T-cell (primary cell): ENCODE measurements at regions not wholly inside any gene's neighbourhood (a gene's known extent, or its start where the extent isn't known, plus 50 kb on each side); places are given as distances from the start of the nearest gene placed in this dataset.

Source experiments
- ATAC-seq, 4 experiments: fragments of 200-7000 bp in 3 of 4; fragments of 150-1000 bp in 1 of 4; cut with Tn5 transposase; replicated peaks in 1 of 4; 1 replicate in 3 of 4; 2 replicates in 1 of 4; pipeline ENCODE4 v1.10.0; 2021; ENCODE audit warnings: moderate library complexity in 3 of 4, mild to moderate bottlenecking in 2 of 4, moderate number of reproducible peaks in 1 of 4
- CTCF ChIA-PET, 2 donors: fragments of 300-600 bp; sonication (Branson Sonifier 250); formaldehyde crosslinking; loops; one replicate each; lab custom pipeline; 2022; ENCODE audit warnings: antibody characterized with exemption in 2 of 2; lab: Charles Lee
- POLR2A ChIA-PET, 2 donors: fragments of 300-600 bp; sonication (Branson Sonifier 250); formaldehyde crosslinking; loops; one replicate each; lab custom pipeline; 2022; ENCODE audit warnings: antibody characterized with exemption in 2 of 2; lab: Charles Lee
- DNase-seq, 35 experiments: peaks; one replicate each; pipeline versions ENCODE4 v3.0.0 to v3.0.0-alpha.2; 2013 to 2023
- H3K27ac ChIP-seq: one replicate; pipeline ENCODE4 v1.5.1; 2013; ENCODE audit warnings: low read length
- H3K27me3 ChIP-seq, 2 experiments: replicated peaks in 1 of 2; 1 replicate in 1 of 2; 2 replicates in 1 of 2; pipeline versions ENCODE4 v1.6.1 to v1.7.0; 2013; ENCODE audit warnings: low read length in 1 of 2, mixed read lengths in 1 of 2; ENCODE audit not compliant: control insufficient read depth in 2 of 2, insufficient read depth in 2 of 2; ENCODE audit errors: extremely low read depth in 1 of 2
- H3K36me3 ChIP-seq, 2 donors: 1 replicate in 1 of 2; 2 replicates in 1 of 2; pipeline versions ENCODE4 v1.6.1 to v1.7.0; 2013; ENCODE audit warnings: low read length in 1 of 2; ENCODE audit not compliant: control insufficient read depth in 2 of 2, insufficient read depth in 1 of 2; ENCODE audit errors: extremely low read depth in 1 of 2
- H3K4me1 ChIP-seq, 2 experiments: 1 replicate in 1 of 2; 2 replicates in 1 of 2; pipeline versions ENCODE4 v1.6.1 to v1.7.0; 2013; ENCODE audit warnings: low read length in 2 of 2, mixed read lengths in 1 of 2; ENCODE audit not compliant: insufficient read depth in 2 of 2, control insufficient read depth in 1 of 2; ENCODE audit errors: extremely low read depth in 1 of 2
- H3K4me3 ChIP-seq, 2 donors: 1 replicate in 1 of 2; 2 replicates in 1 of 2; pipeline versions ENCODE4 v1.5.1 to v1.7.0; 2013; ENCODE audit warnings: mild to moderate bottlenecking in 2 of 2, low read length in 1 of 2, moderate library complexity in 1 of 2; ENCODE audit not compliant: control insufficient read depth in 1 of 2; ENCODE audit errors: extremely low read depth in 1 of 2
- H3K9me3 ChIP-seq: 2 replicates; pipeline ENCODE4 v1.7.0; 2013
- H3K27ac Mint-ChIP-seq, 2 donors: one replicate each; pipeline ENCODE4 v1.8.0; 2020 to 2021; ENCODE audit warnings: mild to moderate bottlenecking in 2 of 2, mixed read lengths in 2 of 2
- H3K27me3 Mint-ChIP-seq, 2 donors: one replicate each; pipeline ENCODE4 v1.8.0; 2021 to 2022; ENCODE audit warnings: mixed read lengths in 2 of 2
- H3K36me3 Mint-ChIP-seq: one replicate; pipeline ENCODE4 v1.8.0; 2021; ENCODE audit warnings: mixed read lengths
- H3K4me1 Mint-ChIP-seq, 3 donors: one replicate each; pipeline ENCODE4 v1.8.0; 2020 to 2022; ENCODE audit warnings: mixed read lengths in 3 of 3, mild to moderate bottlenecking in 1 of 3
- H3K4me3 Mint-ChIP-seq, 3 donors: one replicate each; pipeline ENCODE4 v1.8.0; 2020 to 2022; ENCODE audit warnings: mild to moderate bottlenecking in 3 of 3, mixed read lengths in 3 of 3, moderate library complexity in 3 of 3
- H3K9me3 Mint-ChIP-seq, 3 donors: one replicate each; pipeline ENCODE4 v1.8.0; 2020 to 2022; ENCODE audit warnings: mixed read lengths in 3 of 3
- WGBS: methylation state at CpG from one replicate; pipeline ENCODE4 v1.1.5; 2013; ENCODE audit warnings: missing lambda C conversion rate; ENCODE audit not compliant: insufficient coverage; 5-methylcytosine and 5-hydroxymethylcytosine counted together

DNA sequence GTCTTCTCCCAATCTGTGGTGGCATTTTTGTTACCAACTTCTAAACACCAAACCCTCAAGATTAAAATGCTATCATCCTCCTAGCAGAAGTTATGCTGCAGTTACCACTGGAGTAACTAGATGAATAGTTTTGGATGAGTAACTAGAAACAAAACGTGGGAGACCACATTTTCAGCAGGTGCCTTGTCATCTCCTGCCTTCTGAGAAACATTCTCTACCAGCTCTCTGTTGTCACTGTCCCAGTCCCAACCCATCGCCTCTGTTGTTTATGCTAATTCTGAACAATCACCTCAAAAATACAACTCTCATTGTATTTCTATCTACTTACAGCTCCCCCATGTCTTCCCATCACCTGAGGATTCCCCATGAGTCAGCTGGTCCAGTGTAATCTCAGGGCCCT is 652.5 kb upstream of the ADAMTS16 start:
- H3K36me3 Mint-ChIP-seq: no peaks in the 10 kb centered on the region
- ATAC-seq: no peak
- Histone ChIP-seq H3K27me3 (no peaks in the 10 kb centered on the region), H3K9me3 (no peaks in the 10 kb centered on the region), H3K4me1 (no peaks in the 10 kb centered on the region), H3K36me3 (no peaks in the 10 kb centered on the region), H3K27ac (no peak overlapping the region), H3K4me3 (no peak overlapping the region)
- no peaks in the 10 kb centered on the region for H3K4me1 Mint-ChIP-seq
- H3K27me3 Mint-ChIP-seq: no peaks in the 10 kb centered on the region
- ChIA-PET CTCF (no interaction called here), POLR2A (interaction anchor here (0.6 kb wide), 2 partner anchors 80 to 701 kb away, joined by 3 read pairs; no protein-coding TSS in a partner anchor)
- no peak overlapping the region for H3K4me3 Mint-ChIP-seq
- H3K27ac Mint-ChIP-seq: no peak overlapping the region
- no peak for DNase-seq
- peaks cover 11 to 28% (median 20%) of the 10 kb centered on the region in 3 donors for H3K9me3 Mint-ChIP-seq
- WGBS: no CpG with 5 or more reads among the region's 2 CpGs

DNA sequence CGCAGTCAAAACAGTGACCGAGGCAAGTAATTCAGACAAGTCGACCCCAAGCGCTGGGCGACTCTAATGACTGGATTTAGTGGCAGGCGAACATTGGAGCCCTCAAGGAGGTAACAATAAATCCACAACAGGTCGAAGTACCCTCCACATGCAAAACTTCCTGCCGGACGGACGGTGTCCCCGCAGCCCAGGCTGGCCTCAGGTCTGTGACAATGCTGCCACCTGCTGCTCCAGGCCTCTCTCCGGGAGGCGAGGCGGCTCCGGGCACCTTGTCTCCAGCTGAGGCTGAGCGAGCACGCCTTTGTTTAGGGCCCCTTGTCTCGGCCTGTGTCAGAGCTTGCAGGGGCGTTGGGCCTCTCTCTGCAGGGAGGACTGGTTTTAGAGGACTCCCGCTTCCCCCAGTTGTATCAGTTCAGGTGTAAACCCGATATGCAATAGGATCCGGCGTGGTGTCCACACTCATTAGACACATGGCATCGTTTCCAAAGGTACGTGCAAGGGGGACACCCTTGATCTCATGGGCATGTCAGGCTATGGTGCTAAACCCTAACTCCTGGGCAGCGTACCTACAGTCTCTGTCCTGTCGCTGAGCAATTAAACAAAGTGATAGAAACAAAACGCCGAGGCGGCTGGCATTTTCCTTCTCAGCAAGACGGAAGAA is 628.0 kb upstream of the ADAMTS16 start:
- Mint-ChIP-seq H3K4me1 (no peaks in the 10 kb centered on the region), H3K9me3 (peaks cover 3 to 8% (median 5%) of the 10 kb centered on the region in 3 donors)

DNA sequence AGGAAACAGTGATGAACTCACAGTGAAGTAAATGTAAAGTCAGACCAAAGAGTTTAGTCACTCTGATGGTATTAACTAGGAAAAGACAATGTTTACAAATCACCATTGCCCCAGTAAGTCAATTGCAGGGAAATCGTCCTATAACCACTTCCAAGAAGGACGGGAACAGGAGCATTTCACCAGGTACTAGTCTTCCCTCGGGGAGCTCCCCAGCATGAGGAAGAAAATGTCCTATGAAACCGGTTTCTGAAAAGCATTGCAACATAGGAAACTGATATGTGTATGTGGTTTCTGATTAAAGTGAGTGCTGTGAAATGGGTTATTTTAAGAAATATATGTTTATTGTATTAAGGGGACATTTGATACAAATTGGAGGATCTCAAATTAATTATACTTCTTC is 626.7 kb upstream of the ADAMTS16 start:
- H3K27ac ChIP-seq: no peak overlapping the region
- CTCF ChIA-PET: no interaction called here
- Mint-ChIP-seq H3K9me3 (peaks cover 3 to 8% (median 4%) of the 10 kb centered on the region in 3 donors), H3K27ac (no peak overlapping the region), H3K4me3 (no peak overlapping the region), H3K36me3 (no peaks in the 10 kb centered on the region), H3K27me3 (no peaks in the 10 kb centered on the region), H3K4me1 (no peaks in the 10 kb centered on the region)
- WGBS: 100% methylated on average over 1 of the region's 4 CpGs
- no peaks in the 10 kb centered on the region for H3K9me3 ChIP-seq
- DNase-seq: no peak
- H3K4me3 ChIP-seq: no peak overlapping the region
- ATAC-seq: no peak
- no peaks in the 10 kb centered on the region for H3K27me3 ChIP-seq
- no peaks in the 10 kb centered on the region for H3K36me3 ChIP-seq
- POLR2A ChIA-PET: no interaction called here
- H3K4me1 ChIP-seq: no peaks in the 10 kb centered on the region

More for the DNA sequence above, 628.0 kb upstream of the ADAMTS16 start:
- CTCF ChIA-PET: no interaction called here
- POLR2A ChIA-PET: no interaction called here
- no peaks in the 10 kb centered on the region for H3K4me1 ChIP-seq
- no peak overlapping the region for H3K27ac Mint-ChIP-seq
- no peaks in the 10 kb centered on the region for H3K27me3 ChIP-seq
- DNase-seq (no peak), ATAC-seq (no peak)
- no peak overlapping the region for H3K4me3 ChIP-seq
- no peaks in the 10 kb centered on the region for H3K9me3 ChIP-seq
- no peaks in the 10 kb centered on the region for H3K36me3 Mint-ChIP-seq
- 60% methylated on average over 30 of the region's 31 CpGs for WGBS
- H3K27me3 Mint-ChIP-seq: no peaks in the 10 kb centered on the region
- H3K36me3 ChIP-seq: no peaks in the 10 kb centered on the region
- H3K27ac ChIP-seq: no peak overlapping the region
- H3K4me3 Mint-ChIP-seq: no peak overlapping the region

DNA sequence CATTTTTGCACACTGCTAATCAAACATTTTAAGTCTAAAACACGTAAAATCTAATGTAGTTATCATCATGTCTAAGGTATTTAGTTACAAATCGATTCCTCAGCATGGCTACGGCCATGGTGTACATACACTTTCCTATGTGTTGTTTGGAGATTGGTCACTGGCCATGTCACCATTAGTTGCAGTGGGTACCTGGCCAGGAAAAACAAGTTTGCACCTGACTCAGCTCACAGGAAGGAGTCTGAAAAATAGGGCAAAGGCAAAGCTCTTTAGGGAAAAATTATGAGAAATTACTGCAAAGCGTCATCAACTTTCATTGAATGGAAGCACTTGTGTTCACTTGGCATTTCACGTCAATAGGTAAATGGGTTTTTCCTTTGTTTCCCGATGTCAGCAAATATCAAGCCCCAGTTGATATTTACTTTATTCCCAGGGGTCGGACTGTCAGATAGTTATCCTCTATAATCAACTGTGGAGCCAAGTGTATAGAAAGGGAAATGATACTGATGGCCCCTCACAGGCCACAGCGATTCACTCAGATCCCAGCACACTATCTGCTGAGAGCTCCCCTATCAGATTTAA is 626.0 kb upstream of the ADAMTS16 start:
- Mint-ChIP-seq H3K27me3 (no peaks in the 10 kb centered on the region), H3K4me1 (no peaks in the 10 kb centered on the region), H3K27ac (no peak overlapping the region), H3K36me3 (no peaks in the 10 kb centered on the region), H3K9me3 (peaks cover 2 to 8% (median 3%) of the 10 kb centered on the region in 3 donors), H3K4me3 (no peak overlapping the region)
- Histone ChIP-seq H3K4me3 (no peak overlapping the region), H3K9me3 (no peaks in the 10 kb centered on the region), H3K4me1 (no peaks in the 10 kb centered on the region), H3K36me3 (no peaks in the 10 kb centered on the region), H3K27me3 (no peaks in the 10 kb centered on the region), H3K27ac (no peak overlapping the region)
- WGBS: 60% methylated on average over 2 of the region's 8 CpGs
- CTCF ChIA-PET: no interaction called here
- POLR2A ChIA-PET: no interaction called here
- DNase-seq (no peak), ATAC-seq (no peak)

DNA sequence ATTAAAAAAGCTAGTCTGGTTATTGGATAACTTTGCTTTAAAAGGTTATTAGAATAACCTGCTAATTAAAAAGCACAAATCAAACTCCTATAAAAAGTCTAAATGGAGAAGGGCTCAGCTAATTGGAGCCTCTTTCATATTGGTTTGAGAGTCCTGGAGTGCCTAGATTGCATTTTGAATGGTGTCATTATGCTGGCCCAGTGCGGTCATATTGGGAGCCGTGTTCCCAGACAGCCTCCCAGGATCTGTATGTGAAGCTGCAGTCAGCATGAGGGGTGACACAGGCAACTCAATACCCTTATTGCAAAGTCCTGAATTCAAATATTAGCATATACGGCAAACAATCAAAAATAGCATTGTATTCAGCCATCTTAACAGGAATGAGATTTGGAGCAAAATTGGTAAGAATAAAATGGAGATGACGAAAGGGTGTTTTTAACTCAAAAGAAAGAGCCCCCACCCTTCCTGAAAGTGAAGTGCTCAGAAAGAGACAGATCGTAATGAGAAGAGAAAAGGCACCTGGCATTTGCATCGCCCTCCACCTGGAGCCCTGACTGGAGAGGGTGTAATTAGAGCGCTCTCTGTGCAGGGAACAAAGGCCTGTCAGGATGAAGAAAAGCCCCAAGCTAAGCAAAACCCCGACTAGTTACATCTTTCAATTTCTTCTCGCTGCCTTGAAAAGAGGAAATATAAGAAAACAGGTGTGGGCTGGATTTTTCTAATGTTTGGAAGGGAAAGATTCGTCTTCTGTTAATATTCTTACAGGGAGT is 621.0 kb upstream of the ADAMTS16 start:
- Mint-ChIP-seq H3K36me3 (no peaks in the 10 kb centered on the region), H3K27me3 (no peaks in the 10 kb centered on the region), H3K9me3 (peaks cover 2 to 17% (median 14%) of the 10 kb centered on the region in 3 donors), H3K27ac (no peak overlapping the region), H3K4me1 (no peaks in the 10 kb centered on the region), H3K4me3 (no peak overlapping the region)
- DNase-seq (no peak), ATAC-seq (no peak)
- Histone ChIP-seq H3K4me3 (no peak overlapping the region), H3K27me3 (no peaks in the 10 kb centered on the region), H3K9me3 (no peaks in the 10 kb centered on the region), H3K27ac (no peak overlapping the region), H3K36me3 (no peaks in the 10 kb centered on the region), H3K4me1 (no peaks in the 10 kb centered on the region)
- POLR2A ChIA-PET: no interaction called here
- CTCF ChIA-PET: no interaction called here
- 80% methylated on average over 2 of the region's 10 CpGs for WGBS

DNA sequence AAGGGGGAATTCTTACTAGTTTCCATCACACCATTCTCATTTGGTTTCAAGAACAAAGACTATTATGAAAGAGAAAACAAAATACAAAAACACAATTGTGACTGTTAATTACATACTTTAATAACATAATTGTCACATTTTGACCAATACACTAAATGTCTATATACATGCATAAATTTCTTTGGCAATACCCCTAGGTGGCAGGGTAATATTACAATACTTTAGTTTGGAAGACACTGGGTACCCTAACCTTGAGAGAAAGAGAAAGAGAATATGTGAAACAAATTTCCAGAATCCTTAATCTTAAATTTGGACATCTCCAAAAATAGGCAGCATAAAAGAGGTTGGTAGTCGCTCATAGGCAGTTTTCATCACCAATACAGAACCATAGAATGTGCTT is 619.6 kb upstream of the ADAMTS16 start:
- no peaks in the 10 kb centered on the region for H3K27me3 ChIP-seq
- Mint-ChIP-seq H3K27ac (no peak overlapping the region), H3K4me3 (no peak overlapping the region), H3K4me1 (no peaks in the 10 kb centered on the region), H3K9me3 (peaks cover 0 to 17% (median 14%) of the 10 kb centered on the region in 3 donors), H3K27me3 (no peaks in the 10 kb centered on the region), H3K36me3 (no peaks in the 10 kb centered on the region)
- H3K9me3 ChIP-seq: no peaks in the 10 kb centered on the region
- ATAC-seq: no peak
- H3K27ac ChIP-seq: no peak overlapping the region
- H3K4me1 ChIP-seq: no peaks in the 10 kb centered on the region
- no peaks in the 10 kb centered on the region for H3K36me3 ChIP-seq
- ChIA-PET POLR2A (no interaction called here), CTCF (no interaction called here)
- H3K4me3 ChIP-seq: no peak overlapping the region
- no CpG with 5 or more reads among the region's 1 CpG for WGBS
- DNase-seq: no peak
